Mucosa of rectum (tissue), 2 donors: ENCODE measurements at regions not wholly inside any gene's neighbourhood (a gene's known extent, or its start where the extent isn't known, plus 50 kb on each side); places are given as distances from the start of the nearest gene placed in this dataset.
"Not testable (repeated sequence)": the region's sequence is repeated elsewhere in the genome, so short reads cannot be mapped to it uniquely, and the experiment has no call there.

Source experiments
- H3K27ac ChIP-seq, 2 donors: one replicate each; pipeline ENCODE4 v1.7.0; 2013; ENCODE audit warnings: inconsistent platforms in 2 of 2, low read depth in 2 of 2, low read length in 2 of 2
- H3K27me3 ChIP-seq, 2 donors: one replicate each; pipeline ENCODE4 v1.7.0; 2013; ENCODE audit warnings: low read length in 2 of 2; ENCODE audit not compliant: control insufficient read depth in 2 of 2, insufficient read depth in 2 of 2
- H3K36me3 ChIP-seq, 2 donors: one replicate each; pipeline ENCODE4 v1.7.0; 2013; ENCODE audit warnings: low read length in 2 of 2; ENCODE audit not compliant: control insufficient read depth in 2 of 2, insufficient read depth in 2 of 2
- H3K4me1 ChIP-seq, 2 donors: one replicate each; pipeline ENCODE4 v1.7.0; 2013; ENCODE audit warnings: low read length in 2 of 2, mild to moderate bottlenecking in 1 of 2; ENCODE audit not compliant: control insufficient read depth in 2 of 2, insufficient read depth in 2 of 2
- H3K4me3 ChIP-seq, 2 donors: one replicate each; pipeline ENCODE4 v1.7.0; 2013; ENCODE audit warnings: low read length in 2 of 2
- H3K9ac ChIP-seq, 2 donors: one replicate each; pipeline ENCODE4 v1.7.0; 2013; ENCODE audit warnings: low read length in 2 of 2, low read depth in 1 of 2, mild to moderate bottlenecking in 1 of 2
- H3K9me3 ChIP-seq, 2 donors: one replicate each; pipeline ENCODE4 v1.7.0; 2013; ENCODE audit warnings: low read length in 2 of 2; ENCODE audit not compliant: control insufficient read depth in 2 of 2
- donor health status: healthy.
- donor health status: Normal muscosa, but diverticular disease.

DNA sequence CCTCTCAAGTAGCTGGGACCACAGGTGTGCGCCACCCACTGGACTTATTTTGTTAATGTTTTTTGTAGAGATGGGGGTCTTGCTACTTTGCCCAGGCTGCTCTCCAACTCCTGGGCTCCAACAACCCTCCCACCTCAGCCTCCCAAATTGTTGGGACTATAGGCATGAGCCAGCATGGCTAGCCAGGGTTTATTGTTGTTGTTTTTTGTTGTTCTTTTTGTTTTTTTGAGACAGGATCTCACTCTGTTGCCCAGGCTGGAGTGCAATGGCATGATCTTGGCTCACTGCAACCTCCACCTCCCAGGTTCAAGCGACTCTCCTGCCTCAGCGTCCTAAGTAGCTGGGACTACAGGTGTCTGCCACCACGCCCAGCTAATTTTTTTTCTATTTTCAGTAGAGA, 142.2 kb downstream of the CRLF3 start:
- H3K36me3 ChIP-seq, H3K9ac ChIP-seq, H3K27ac ChIP-seq, H3K4me1 ChIP-seq, H3K4me3 ChIP-seq, H3K9me3 ChIP-seq, H3K27me3 ChIP-seq: not testable (repeated sequence)

DNA sequence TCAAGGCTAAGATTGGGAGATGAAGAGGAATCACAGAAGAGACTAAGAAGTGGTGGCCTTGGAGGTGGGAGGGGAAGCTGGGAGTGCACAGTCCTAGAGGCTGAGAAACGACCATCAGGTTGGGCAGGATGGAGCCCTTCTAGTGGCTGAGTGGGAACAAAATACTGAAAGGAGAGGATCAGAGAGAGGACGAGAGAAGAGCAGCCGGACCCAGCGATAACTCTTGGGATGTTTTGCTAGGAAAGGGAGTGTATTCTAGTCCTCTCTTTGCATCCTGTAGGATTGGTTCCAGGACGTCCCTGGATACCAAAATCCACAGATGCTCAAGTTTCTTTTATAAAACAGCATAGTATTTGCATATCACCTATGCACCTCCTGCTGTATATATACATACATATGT, 143.8 kb downstream of the CRLF3 start:
- H3K27me3 ChIP-seq, H3K9ac ChIP-seq, H3K9me3 ChIP-seq, H3K4me1 ChIP-seq, H3K36me3 ChIP-seq, H3K4me3 ChIP-seq, H3K27ac ChIP-seq: not testable (repeated sequence)

DNA sequence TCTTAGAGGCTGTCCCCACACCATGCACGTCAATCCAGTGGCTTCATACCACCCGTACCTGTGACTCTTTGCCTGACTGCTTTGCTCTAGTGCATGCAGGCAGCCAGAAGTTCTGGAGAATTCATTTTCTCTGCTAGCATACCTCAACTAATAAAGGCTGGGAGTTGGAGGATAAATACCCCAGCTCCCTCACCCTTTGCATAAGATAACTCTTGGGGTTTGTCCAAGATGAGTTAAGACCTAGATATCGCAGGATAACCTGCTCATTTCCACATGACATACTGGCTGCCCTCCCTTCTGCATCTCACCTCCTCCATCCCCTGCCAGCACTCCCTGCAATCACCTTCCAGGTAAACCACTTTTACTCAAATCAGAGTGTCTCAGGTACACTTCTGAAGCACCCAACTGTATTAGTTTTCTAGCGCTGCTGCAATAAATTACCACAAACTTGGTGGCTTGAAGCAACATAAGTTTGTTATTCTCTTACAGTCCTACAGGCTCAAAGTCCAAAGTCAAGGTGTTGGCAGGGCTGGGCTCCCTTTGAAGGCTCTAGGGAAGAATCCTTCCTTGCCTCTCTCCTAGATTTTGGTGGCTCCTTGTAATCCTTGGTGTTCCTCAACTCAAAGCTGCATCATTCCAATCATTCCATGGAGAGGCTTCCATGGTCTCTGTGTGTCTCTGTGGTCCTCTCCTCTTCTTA, 146.8 kb downstream of the CRLF3 start:
- Histone ChIP-seq H3K9me3 (no peaks in the 10 kb centered on the region), H3K36me3 (no peaks in the 10 kb centered on the region), H3K27ac (no peak overlapping the region), H3K9ac (no peak overlapping the region), H3K4me1 (no peaks in the 10 kb centered on the region), H3K27me3 (no peaks in the 10 kb centered on the region), H3K4me3 (no peak overlapping the region)

DNA sequence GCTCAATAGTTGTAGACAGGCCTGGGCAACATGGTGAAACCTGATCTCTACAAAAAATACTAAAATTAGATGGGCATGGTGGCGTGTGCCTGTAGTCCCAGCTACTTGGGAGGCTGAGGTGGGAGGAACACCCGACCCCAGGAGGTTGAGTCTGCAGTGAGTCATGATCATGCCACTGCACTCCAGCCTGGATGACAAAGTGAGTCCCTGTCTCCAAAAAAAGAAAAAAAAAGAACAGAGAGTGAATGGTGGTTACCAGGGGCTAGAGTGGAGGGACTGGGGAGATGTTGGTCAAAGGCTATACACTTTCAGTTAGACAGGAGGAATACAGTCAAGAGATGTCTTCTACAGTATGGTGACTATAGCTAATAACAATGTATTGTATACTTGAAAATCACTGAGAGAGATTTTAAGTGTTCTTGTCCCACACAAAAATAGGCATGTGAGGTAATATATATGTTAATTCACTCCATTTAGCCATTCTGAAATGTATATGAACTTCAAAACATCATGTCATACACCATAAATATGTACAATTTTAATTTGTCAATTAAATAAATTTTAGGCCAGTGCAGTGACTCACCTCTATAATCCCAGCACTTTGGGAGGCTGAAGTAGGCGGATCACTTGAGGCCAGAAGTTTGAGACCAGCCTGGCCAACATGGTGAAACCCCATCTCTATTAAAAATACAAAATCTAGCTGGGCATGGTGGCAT, 148.6 kb downstream of the CRLF3 start:
- not testable (repeated sequence) for H3K4me3 ChIP-seq, H3K4me1 ChIP-seq, H3K36me3 ChIP-seq, H3K9me3 ChIP-seq, H3K27ac ChIP-seq, H3K27me3 ChIP-seq, H3K9ac ChIP-seq

DNA sequence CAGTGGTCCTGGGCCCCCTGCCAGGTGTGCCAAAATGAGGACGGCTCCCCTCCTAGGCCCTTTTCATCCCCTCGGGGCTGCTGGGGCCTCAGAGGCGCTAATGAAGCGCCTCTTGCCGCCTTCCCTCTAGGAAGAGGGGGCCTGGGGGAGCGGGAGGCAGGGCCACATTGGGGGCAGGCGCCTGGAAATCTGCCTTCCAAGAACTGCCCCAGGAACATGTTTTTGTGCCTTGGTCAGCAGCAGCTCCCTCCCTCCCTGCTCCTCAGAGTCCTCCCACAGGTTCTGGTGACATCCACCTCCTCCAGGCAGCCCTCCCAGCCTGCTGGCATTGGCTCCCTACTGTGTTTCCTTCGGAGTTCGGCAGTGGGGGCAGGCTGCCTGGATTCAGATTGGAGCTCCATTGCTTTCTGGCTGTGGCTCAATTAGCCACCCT, 155.3 kb downstream of the CRLF3 start:
- not testable (repeated sequence) for H3K4me3 ChIP-seq, H3K36me3 ChIP-seq, H3K27ac ChIP-seq, H3K9me3 ChIP-seq, H3K4me1 ChIP-seq, H3K27me3 ChIP-seq, H3K9ac ChIP-seq

DNA sequence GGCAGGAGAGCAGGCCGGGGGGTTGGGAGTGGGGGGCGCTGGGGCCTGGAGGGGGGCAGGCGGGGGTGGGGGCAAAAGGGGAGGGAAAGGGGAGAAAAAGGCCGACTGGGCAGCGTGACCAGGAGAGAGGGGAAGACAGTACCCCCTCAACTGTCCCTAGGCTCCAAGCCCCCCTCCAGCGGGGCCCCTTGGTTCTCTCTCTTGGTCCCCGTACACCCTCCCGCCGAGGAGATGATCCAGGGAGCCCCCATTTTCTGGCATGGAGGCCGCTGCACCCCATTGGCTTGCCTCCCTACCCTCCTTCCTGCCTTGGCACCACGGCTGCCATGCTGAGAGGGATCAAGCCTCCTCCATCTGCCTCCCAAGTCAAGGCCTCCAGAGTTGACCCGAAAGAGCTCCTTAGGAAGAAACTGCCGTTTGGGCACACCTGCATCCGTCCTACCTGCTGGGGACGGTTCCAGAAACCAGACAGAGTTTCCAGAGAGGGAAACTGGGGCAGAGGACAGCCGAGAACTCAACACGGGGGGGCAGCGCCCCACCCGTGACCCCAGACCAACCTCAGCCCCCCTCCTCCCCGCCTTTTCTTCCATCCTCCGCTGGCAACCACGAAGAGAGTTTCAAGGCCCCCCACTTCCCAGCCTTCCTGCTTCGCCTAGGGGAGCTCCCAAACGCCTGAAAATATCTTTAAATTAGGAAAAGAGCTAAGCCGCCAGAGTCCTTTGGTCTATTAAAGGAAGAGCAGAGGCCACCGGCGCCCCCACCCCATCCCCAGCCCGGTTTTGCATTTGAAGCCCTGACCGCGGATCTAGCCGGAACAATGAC, 155.9 kb downstream of the CRLF3 start:
- not testable (repeated sequence) for H3K27ac ChIP-seq, H3K9me3 ChIP-seq, H3K4me3 ChIP-seq

DNA sequence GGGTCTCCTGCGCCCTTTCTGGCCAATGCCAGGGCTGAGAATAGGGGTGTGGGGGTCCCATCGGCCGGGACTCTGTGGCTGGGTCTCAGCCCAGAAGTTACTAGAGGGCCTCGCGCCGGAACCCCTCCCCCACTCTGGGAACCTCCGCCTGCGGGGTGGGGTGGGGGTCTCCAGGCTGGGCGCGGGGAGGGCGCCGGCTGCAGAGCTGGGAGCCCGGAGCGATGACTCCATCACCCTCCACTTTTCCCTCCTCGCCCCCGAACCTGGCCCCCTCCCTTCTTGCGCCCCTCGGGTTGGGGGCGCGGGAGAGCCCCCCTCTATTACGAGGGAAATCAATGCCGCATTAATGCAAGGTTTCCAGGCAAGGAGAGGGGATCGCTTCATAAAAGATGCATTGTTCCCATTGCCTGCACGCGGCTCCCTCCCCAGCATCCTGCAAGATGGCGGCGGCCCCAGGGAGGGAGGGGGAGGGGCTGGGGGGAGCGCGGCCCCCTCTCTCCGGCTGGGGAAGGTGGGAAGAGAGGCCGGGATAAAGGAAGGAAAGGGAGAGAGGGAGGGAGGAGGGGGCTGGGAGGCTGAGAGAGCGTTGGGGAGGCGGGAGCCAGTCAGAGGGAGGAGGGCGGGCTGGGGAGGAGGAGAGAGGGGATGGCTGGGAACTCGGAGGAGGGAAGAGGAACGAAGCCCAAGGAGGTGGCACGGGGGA, 156.7 kb downstream of the CRLF3 start:
- not testable (repeated sequence) for H3K27ac ChIP-seq, H3K4me3 ChIP-seq, H3K27me3 ChIP-seq, H3K4me1 ChIP-seq, H3K36me3 ChIP-seq, H3K9me3 ChIP-seq, H3K9ac ChIP-seq

More for the DNA sequence above, 155.9 kb downstream of the CRLF3 start:
- H3K4me1 ChIP-seq, H3K9ac ChIP-seq, H3K36me3 ChIP-seq, H3K27me3 ChIP-seq: not testable (repeated sequence)

DNA sequence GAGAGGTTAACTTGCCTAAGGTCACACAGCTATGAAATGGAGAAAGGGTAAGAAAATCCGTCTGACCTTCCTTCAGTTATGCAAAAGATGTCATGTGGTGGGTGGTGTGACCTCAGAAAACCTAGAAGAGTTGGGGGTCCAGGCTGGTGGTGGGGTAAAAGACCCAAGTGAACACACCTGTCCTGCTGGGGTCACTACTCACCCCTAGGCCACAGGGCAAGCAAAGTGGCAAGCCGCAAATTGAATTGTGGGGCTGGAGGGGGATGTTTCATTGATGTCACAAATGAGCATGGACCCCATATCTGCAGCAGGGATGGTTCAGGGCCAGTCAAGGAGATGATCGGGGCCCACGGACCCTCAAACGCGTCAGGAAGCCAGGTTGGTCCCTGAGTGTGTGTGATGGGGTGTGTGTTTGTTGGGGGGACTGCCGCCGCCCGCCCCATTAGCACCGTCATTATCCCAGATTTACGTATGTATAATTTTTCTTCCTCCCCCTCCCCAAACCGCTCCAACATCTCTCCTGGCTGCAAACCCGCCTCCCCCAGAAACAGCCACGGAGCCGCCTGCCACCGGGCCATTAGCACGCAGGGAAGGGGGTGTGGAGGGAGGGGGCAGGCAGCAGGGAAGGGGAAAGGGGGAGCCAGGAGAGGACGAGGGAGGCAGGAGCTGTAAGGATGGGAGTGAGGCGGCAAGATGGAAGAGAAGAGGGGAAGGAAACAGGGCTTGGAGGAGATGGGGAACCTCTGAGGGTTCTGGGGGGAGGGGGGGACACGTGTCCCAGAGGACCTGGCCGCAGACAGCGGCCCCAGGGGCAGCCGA, 157.4 kb downstream of the CRLF3 start:
- not testable (repeated sequence) for H3K4me1 ChIP-seq, H3K9ac ChIP-seq, H3K36me3 ChIP-seq, H3K4me3 ChIP-seq, H3K9me3 ChIP-seq, H3K27me3 ChIP-seq, H3K27ac ChIP-seq

DNA sequence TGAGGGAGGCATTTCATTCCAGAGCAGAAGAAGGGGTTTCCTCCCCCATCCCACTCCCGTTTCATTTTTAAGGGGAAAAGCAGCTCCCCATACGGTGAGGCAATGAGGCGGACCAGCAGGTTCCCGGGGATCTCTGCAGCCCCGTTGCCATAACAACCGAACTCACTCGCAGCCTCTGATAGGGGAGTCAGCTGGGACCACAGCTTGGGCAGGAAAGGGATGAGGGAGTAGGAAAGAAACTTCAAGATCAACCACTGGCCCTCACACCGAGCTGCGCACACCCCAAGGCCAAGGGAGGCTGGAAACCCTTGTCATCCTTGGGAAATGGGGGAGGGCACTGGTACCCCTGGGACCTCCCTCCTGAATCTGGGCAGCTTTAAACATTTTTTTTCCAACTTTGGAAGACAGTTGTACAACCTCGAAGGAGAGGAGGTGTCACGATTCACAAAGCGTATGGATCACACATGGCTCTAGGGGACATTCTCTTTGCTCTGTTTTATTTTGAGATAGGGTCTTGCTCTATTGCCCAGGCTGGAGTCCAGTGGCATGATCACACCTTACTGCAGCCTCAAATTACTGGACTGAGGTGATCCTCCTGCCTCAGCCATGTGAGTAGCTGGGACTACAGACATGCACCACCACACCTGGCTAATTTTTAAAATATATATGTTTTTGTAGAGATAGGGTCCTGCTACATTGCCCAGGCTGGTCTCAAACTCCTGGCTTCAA, 160.6 kb downstream of the CRLF3 start:
- H3K9ac ChIP-seq, H3K4me3 ChIP-seq, H3K4me1 ChIP-seq, H3K27me3 ChIP-seq, H3K36me3 ChIP-seq, H3K27ac ChIP-seq, H3K9me3 ChIP-seq: not testable (repeated sequence)
